GM12873 (cell line): ENCODE measurements at regions not wholly inside any gene's neighbourhood (a gene's known extent, or its start where the extent isn't known, plus 50 kb on each side); places are given as distances from the start of the nearest gene placed in this dataset.

Experiments
- CTCF ChIP-seq: IDR thresholded peaks from 2 replicates; pipeline ENCODE4 v1.5.1; 2012; ENCODE audit warnings: low read depth, mild to moderate bottlenecking, moderate library complexity, low read length, control low read depth; ENCODE audit not compliant: insufficient read depth; ENCODE audit errors: missing control alignments

GRCh38 chr20:55567826-55568225 is 437.5 kb downstream of the CBLN4 start:
- TF ChIP-seq CTCF: no peak

- TF ChIP-seq CTCF: no peak
Observed at GRCh38 chr20:55565096-55565773, 440.1 kb downstream of the CBLN4 start.

- TF ChIP-seq CTCF: no peak
Observed at GRCh38 chr20:55561259-55561658, 444.1 kb downstream of the CBLN4 start.

- TF ChIP-seq CTCF: no peak
Observed at GRCh38 chr20:55557191-55557590, 448.1 kb downstream of the CBLN4 start.

- TF ChIP-seq CTCF: no peak
Observed at GRCh38 chr20:55555075-55555650, 450.2 kb downstream of the CBLN4 start.

- TF ChIP-seq CTCF: no peak
Observed at GRCh38 chr20:55544638-55545037, 460.7 kb downstream of the CBLN4 start.

- no peak for TF ChIP-seq CTCF
Observed at GRCh38 chr20:55540486-55540885, 464.8 kb downstream of the CBLN4 start.
